ENCODE measurements at regions not wholly inside any gene's neighbourhood (a gene's known extent, or its start where the extent isn't known, plus 50 kb on each side); places are given as distances from the start of the nearest gene placed in this dataset.

DNA sequence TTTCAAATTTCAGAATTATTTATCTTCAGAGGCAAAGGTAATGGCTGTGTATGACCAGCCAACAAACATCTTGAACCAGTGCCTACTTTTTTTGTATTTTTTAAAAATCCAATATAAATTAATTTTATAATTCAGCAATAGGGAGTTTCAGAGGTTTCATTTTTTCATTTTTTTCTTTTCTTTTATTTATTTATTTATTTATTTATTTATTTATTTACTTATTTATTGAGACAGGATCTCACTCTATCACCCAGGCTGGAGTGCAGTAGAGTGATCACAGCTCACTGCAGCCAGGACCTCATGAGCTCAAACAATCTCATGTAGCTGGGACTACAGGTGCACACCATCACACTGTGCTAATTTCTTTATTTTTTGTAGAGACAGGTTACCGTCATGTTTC lies 250.5 kb downstream of the TMEM47 start:
- no peak overlapping the region for H3K27ac ChIP-seq (ENCODE audit: low read length)
- intact Hi-C loops (cut with DNase I): no loop called here
- no peak overlapping the region for H3K4me3 ChIP-seq (ENCODE audit: low read length)
- H3K27me3 ChIP-seq (ENCODE audit: control insufficient read depth, insufficient read depth): no peaks in the 10 kb centered on the region
- DNase-seq: no peak
- WGBS: 78% methylated on average over 1 of the region's 1 CpG
- no peak for ATAC-seq
- H3K4me1 ChIP-seq (ENCODE audit: control insufficient read depth, insufficient read depth, low read length): no peaks in the 10 kb centered on the region
- H3K9me3 ChIP-seq (ENCODE audit: control insufficient read depth, low read length): no peaks in the 10 kb centered on the region

DNA sequence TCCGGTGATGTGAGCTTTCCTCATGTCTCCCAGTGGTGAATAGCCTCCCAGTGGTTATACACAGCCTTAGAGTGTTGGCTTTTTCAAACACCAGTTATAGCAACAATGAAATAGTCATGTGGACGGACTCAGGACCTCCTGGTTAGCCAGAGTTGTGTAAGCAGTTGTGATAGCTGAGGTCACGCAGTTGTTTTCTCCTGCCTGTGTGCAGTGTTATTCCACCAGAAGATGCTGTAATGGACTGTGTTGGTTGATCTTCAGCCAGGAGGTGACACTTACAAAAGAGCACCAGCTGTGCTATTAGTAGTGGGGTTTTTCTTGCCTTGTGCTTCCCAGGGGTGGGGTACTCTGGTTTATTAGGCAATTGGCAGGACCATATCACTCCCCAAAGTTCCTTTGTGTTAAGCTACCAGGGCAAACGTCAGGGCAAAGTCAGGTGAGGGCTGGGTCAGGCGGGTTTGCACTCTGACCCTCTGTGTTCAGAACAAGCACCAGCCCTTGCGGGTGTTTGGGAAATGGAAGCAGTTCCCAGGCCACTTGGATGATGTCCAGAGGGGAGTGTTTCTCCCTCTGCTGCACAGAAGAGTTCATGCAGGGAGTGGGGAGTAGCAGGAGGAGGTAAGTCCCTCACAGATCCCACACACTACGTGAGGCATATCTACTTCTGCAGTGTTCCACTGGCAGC lies 252.6 kb downstream of the TMEM47 start:
- DNase-seq (peak in 1 of 3 donors; percentile 43), ATAC-seq (peak; percentile 41 to 79)
- no peaks in the 10 kb centered on the region for H3K27me3 ChIP-seq (ENCODE audit: control insufficient read depth, insufficient read depth)
- intact Hi-C loops (cut with DNase I): no loop called here
- no peaks in the 10 kb centered on the region for H3K4me1 ChIP-seq (ENCODE audit: control insufficient read depth, insufficient read depth, low read length)
- H3K9me3 ChIP-seq (ENCODE audit: control insufficient read depth, low read length): no peaks in the 10 kb centered on the region
- no peak overlapping the region for H3K27ac ChIP-seq (ENCODE audit: low read length)
- no peak overlapping the region for H3K4me3 ChIP-seq (ENCODE audit: low read length)
- WGBS: 44% methylated on average over 7 of the region's 7 CpGs

DNA sequence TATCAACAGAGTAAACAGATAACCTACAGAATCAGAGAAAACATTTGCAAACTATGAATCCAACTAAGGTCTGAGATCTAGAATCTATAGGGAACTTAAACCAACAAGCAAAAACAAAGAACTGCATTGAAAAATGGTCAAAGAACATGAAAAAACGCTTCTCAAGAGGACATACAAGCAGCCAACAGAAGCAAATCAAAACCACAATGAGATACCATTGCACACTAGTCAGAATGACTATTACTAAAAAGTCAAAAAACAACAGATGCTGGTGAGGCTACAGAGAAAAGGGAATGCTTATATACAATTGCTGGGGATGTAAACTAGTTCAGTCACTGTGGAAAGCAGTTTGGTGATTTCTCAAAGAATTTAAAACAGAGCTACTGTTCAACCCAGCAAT lies 255.7 kb downstream of the TMEM47 start:
- ATAC-seq: no peak
- no peaks in the 10 kb centered on the region for H3K9me3 ChIP-seq (ENCODE audit: control insufficient read depth, low read length)
- no peak overlapping the region for H3K27ac ChIP-seq (ENCODE audit: low read length)
- WGBS: 63% methylated on average over 1 of the region's 1 CpG
- no peaks in the 10 kb centered on the region for H3K27me3 ChIP-seq (ENCODE audit: control insufficient read depth, insufficient read depth)
- DNase-seq: no peak
- H3K4me3 ChIP-seq (ENCODE audit: low read length): no peak overlapping the region
- intact Hi-C loops (cut with DNase I): no loop called here
- no peaks in the 10 kb centered on the region for H3K4me1 ChIP-seq (ENCODE audit: control insufficient read depth, insufficient read depth, low read length)

DNA sequence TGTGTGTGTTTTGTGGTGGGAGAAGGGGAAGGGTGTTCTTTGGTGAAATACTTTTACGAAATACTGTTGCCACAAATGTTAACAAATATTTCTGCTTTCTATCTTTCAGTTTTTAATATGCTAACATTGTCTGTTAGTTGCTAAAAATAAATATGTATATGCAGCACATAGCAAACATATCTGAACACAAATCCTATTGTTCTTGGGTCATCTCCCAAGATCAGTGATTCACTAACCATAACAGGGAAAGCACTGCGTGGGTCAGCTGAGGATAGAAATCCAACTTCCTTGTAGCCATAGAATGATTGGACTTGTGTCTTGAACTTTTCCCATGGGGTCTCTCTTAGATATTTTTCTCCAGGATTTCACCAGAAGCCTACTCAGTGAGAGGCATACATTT lies 250.3 kb upstream of the FAM47A start:
- Histone ChIP-seq H3K9me3 (ENCODE audit: control insufficient read depth, low read length) (no peaks in the 10 kb centered on the region), H3K4me1 (ENCODE audit: control insufficient read depth, insufficient read depth, low read length) (no peaks in the 10 kb centered on the region), H3K27ac (ENCODE audit: low read length) (no peak overlapping the region), H3K4me3 (ENCODE audit: low read length) (no peak overlapping the region), H3K27me3 (ENCODE audit: control insufficient read depth, insufficient read depth) (no peaks in the 10 kb centered on the region)
- WGBS: 54% methylated on average over 2 of the region's 2 CpGs
- intact Hi-C loops (cut with DNase I): no loop called here
- ATAC-seq (no peak), DNase-seq (no peak)

DNA sequence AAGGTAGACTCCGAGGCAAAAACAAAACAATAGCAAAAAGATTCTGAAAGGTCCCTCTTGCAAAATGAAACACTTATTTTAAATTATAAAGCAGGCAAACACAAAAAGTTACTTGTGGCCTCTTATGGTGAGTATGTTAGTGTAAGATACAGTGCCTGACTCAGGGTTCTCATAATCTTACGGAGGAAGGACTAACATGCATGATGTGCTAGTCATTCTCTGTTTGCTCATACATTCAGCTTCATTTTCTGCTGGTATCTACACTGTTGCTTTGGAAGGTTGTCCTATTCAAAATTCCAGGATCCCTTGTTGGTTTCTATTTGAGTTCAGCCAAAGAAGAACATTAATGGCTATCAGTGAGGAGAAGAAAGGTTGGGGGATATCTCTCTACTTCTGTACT lies 249.1 kb upstream of the FAM47A start:
- 88% methylated on average over 2 of the region's 2 CpGs for WGBS
- intact Hi-C loops (cut with DNase I): no loop called here
- H3K9me3 ChIP-seq (ENCODE audit: control insufficient read depth, low read length): no peaks in the 10 kb centered on the region
- no peak overlapping the region for H3K27ac ChIP-seq (ENCODE audit: low read length)
- no peak for ATAC-seq
- H3K4me1 ChIP-seq (ENCODE audit: control insufficient read depth, insufficient read depth, low read length): no peaks in the 10 kb centered on the region
- no peaks in the 10 kb centered on the region for H3K27me3 ChIP-seq (ENCODE audit: control insufficient read depth, insufficient read depth)
- no peak for DNase-seq
- no peak overlapping the region for H3K4me3 ChIP-seq (ENCODE audit: low read length)

DNA sequence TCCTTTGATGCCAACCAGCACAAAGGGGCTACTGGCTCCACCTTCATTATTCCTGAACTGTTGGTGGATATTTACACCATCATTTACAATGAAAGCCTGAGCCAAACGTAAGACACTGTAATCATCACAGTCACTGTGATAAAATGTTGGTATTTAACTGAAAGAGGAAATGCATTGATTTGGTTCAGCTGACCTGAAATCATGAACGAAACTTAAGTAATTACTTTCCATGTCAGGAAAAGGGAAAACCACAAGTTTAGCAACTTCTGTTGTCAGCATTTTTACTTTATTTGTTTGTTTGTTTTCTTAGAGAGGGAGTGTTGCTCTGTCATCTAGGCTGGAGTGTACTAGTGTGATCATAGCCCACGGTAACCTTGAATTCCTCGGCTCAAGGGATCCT lies 247.8 kb upstream of the FAM47A start:
- Histone ChIP-seq H3K27ac (ENCODE audit: low read length) (no peak overlapping the region), H3K4me1 (ENCODE audit: control insufficient read depth, insufficient read depth, low read length) (no peaks in the 10 kb centered on the region), H3K27me3 (ENCODE audit: control insufficient read depth, insufficient read depth) (no peaks in the 10 kb centered on the region), H3K4me3 (ENCODE audit: low read length) (no peak overlapping the region), H3K9me3 (ENCODE audit: control insufficient read depth, low read length) (no peaks in the 10 kb centered on the region)
- intact Hi-C loops (cut with DNase I): no loop called here
- no peak for ATAC-seq
- DNase-seq: no peak
- 56% methylated on average over 4 of the region's 4 CpGs for WGBS

DNA sequence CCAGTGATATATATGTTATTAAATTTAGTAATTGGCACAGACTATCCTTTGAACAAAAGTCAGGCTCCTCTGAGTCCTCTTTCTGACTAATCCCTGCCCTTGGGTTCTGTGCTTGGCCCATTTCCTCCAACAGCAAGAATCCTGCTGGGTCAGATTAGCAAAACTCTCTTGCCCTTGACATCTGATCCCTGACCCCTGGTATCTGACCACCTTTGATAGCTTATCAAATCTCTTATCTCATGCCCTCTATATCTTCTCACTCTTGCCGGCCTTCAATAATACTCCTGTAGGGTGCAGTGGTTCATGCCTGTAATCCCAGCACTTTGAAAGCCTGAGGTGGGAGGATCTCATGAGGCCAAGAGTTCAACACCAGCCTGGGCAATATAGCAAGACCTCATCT lies 245.5 kb upstream of the FAM47A start:
- WGBS: 26% methylated on average over 1 of the region's 1 CpG
- no peak for ATAC-seq
- Histone ChIP-seq H3K4me3 (ENCODE audit: low read length) (no peak overlapping the region), H3K27me3 (ENCODE audit: control insufficient read depth, insufficient read depth) (no peaks in the 10 kb centered on the region), H3K27ac (ENCODE audit: low read length) (no peak overlapping the region), H3K4me1 (ENCODE audit: control insufficient read depth, insufficient read depth, low read length) (no peaks in the 10 kb centered on the region), H3K9me3 (ENCODE audit: control insufficient read depth, low read length) (no peaks in the 10 kb centered on the region)
- intact Hi-C loops (cut with DNase I): no loop called here
- DNase-seq: no peak

DNA sequence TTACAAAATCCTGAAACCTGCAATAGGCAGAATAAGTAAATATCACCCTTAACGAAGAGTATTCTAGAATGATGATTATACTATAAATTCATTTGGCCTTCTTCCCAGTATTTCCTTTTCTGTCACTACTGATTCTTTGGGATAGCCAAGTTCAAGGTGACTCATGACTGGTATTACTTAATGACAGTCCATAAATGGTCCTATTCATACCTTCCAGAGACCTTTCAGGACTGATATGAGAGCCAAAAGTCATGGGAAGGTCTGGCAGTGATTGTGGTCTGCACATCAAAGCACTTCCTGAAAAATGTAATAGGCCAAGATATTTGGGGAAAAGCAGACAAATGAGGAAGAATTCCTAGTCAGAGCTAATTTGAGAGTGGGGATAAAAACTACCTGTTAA lies 239.6 kb upstream of the FAM47A start:
- DNase-seq (no peak), ATAC-seq (no peak)
- Histone ChIP-seq H3K9me3 (ENCODE audit: control insufficient read depth, low read length) (no peaks in the 10 kb centered on the region), H3K27ac (ENCODE audit: low read length) (no peak overlapping the region), H3K27me3 (ENCODE audit: control insufficient read depth, insufficient read depth) (no peaks in the 10 kb centered on the region), H3K4me3 (ENCODE audit: low read length) (no peak overlapping the region), H3K4me1 (ENCODE audit: control insufficient read depth, insufficient read depth, low read length) (no peaks in the 10 kb centered on the region)
- intact Hi-C loops (cut with DNase I): no loop called here
- WGBS: 35% methylated on average over 1 of the region's 1 CpG

DNA sequence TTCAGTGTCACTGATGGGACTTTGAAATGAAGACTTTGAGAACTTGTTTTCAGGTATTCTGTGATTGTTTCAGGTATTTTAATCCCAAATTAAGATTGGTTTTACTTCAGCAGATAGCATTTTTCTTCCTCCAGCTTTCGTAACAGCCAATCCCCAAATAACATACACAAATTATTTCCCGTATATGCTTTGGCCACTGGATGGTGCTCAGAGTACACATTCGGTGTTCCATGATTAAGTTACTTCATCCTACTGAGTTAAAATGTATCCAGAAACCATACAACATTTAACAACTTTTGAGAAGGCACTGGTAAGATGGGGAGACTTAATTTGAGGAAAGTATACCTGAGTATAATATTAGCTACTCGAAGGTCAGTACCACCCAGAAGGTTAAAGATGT lies 233.4 kb upstream of the FAM47A start:
- H3K27me3 ChIP-seq (ENCODE audit: control insufficient read depth, insufficient read depth): no peaks in the 10 kb centered on the region
- no peaks in the 10 kb centered on the region for H3K9me3 ChIP-seq (ENCODE audit: control insufficient read depth, low read length)
- no peak overlapping the region for H3K27ac ChIP-seq (ENCODE audit: low read length)
- no peaks in the 10 kb centered on the region for H3K4me1 ChIP-seq (ENCODE audit: control insufficient read depth, insufficient read depth, low read length)
- DNase-seq (no peak), ATAC-seq (no peak)
- intact Hi-C loops (cut with DNase I): no loop called here
- no peak overlapping the region for H3K4me3 ChIP-seq (ENCODE audit: low read length)
- 31% methylated on average over 4 of the region's 4 CpGs for WGBS

DNA sequence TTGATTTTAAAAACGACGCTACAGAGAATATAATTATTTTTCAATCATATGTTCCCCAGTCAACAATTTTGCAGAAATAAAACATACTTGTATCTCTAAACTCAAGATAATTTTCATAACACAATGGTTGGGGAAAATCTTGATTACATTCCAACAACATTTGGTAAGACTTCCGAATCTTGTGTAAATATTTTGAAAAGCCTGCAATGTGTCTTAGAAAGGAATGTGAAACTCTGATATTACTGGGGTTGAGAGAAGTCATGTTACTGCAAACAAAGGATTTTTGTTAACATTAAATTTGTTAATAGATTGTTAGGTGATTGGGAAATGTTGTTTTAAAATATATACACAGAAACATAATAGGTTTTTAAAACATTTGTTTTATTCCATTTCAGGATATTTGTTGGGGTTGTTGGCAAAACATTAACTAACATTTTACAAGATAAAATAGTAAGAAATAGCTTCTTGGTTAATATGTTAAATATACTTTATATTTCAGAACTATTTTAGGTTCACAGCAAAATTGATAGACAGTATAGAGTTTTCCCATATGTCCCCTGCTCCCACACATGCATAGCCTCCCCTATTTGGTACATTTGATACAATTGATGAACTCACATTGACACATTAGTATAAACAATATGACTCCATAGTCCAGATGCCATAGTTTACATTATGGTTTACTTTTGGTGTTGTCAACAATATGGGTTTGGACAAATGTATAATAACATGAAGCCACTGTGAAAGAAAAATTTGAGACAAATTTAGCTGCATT lies 218.6 kb upstream of the FAM47A start:
- WGBS: 26% methylated on average over 3 of the region's 3 CpGs
- H3K4me1 ChIP-seq (ENCODE audit: control insufficient read depth, insufficient read depth, low read length): no peaks in the 10 kb centered on the region
- no peak for ATAC-seq
- DNase-seq: no peak
- no peaks in the 10 kb centered on the region for H3K9me3 ChIP-seq (ENCODE audit: control insufficient read depth, low read length)
- no peaks in the 10 kb centered on the region for H3K27me3 ChIP-seq (ENCODE audit: control insufficient read depth, insufficient read depth)
- no peak overlapping the region for H3K27ac ChIP-seq (ENCODE audit: low read length)
- H3K4me3 ChIP-seq (ENCODE audit: low read length): no peak overlapping the region
- intact Hi-C loops (cut with DNase I): no loop called here

DNA sequence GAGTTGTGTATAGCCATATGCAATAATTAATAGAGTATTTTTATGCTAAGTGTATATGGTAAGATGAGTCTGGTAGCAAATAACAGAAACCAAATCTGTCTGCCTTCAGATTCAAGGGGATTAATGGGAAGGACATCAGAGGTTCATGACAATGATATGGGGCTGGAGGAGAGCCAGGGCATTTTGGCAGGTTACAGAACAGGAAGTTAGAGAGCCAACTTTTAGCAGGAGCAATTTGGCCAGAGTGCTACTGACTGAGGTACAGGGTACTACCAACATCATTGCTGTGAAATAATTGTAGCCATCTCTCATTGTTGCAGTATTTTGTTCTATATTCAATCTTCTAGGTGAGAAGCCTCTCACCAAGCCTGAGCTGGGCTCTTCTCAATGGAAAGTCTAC lies 210.9 kb upstream of the FAM47A start:
- intact Hi-C loops (cut with DNase I): no loop called here
- ATAC-seq (no peak), DNase-seq (peak in 1 of 3 donors; percentile 34)
- Histone ChIP-seq H3K4me3 (ENCODE audit: low read length) (no peak overlapping the region), H3K27me3 (ENCODE audit: control insufficient read depth, insufficient read depth) (no peaks in the 10 kb centered on the region), H3K9me3 (ENCODE audit: control insufficient read depth, low read length) (no peaks in the 10 kb centered on the region), H3K4me1 (ENCODE audit: control insufficient read depth, insufficient read depth, low read length) (no peaks in the 10 kb centered on the region), H3K27ac (ENCODE audit: low read length) (no peak overlapping the region)
